ENCODE measurements at regions not wholly inside any gene's neighbourhood (a gene's known extent, or its start where the extent isn't known, plus 50 kb on each side); places are given as distances from the start of the nearest gene placed in this dataset.

DNA sequence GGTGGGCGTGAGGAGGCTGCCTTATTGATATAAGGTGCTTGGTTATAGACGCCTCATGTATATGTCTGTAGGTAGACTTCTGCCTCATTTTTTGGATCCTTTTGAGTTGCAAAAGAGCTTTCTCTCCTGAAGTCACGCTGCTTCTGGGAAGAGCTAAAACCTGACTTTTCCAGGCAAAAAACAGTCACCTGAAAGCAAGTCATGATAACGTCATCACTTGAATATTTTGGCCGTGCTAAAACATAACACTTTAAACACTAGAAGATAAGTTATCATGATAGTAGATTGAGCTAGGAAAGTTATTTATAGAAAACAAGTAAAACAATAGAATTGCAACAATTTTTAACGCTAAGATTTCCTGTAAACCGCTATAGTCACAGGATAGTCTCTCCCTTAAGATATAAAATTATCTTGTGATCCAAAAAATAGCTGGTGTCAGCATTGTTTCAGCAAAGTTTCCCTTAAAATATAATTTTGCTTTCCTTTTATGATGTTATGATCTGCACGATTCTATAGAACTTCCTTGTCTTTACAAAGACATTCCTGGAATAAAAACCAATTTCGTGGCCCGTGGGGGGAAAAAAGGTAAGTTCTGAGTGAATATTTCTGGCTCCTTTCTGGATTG lies 69.0 kb upstream of the AKAP12 start:
- H3K4me1 ChIP-seq (ENCODE audit: control insufficient read depth in 1 of 2, extremely low read depth in 1 of 2, insufficient read depth in 2 of 2, low read length in 2 of 2) = no peaks in the 10 kb centered on the region
- H3K4me3 Mint-ChIP-seq = no peak overlapping the region
- DNase-seq = no peak
- peaks cover 0 to 5% of the 10 kb centered on the region in 2 experiments for H3K27me3 ChIP-seq (replicated peaks in 1 of 2; ENCODE audit: control insufficient read depth in 2 of 2, extremely low read depth in 1 of 2, insufficient read depth in 2 of 2, low read length in 1 of 2)
- POLR2A ChIA-PET = interaction anchor here in 1 of 2 donors (0.5 kb wide), 1 partner anchor 601 kb away, joined by 3 read pairs; no protein-coding TSS in a partner anchor
- no peak for ATAC-seq (replicated peaks in 1 of 4)
- no peak overlapping the region for H3K4me3 ChIP-seq (ENCODE audit: control insufficient read depth in 1 of 2, extremely low read depth in 1 of 2, low read length in 1 of 2)
- H3K36me3 ChIP-seq (ENCODE audit: control insufficient read depth in 2 of 2, extremely low read depth in 1 of 2, insufficient read depth in 1 of 2, low read length in 1 of 2) = no peaks in the 10 kb centered on the region
- H3K4me1 Mint-ChIP-seq = no peaks in the 10 kb centered on the region
- peaks cover 8 to 12% of the 10 kb centered on the region in 2 donors for H3K27me3 Mint-ChIP-seq
- H3K27ac Mint-ChIP-seq = no peak overlapping the region
- H3K36me3 Mint-ChIP-seq = no peaks in the 10 kb centered on the region
- H3K9me3 ChIP-seq = no peaks in the 10 kb centered on the region
- H3K27ac ChIP-seq (ENCODE audit: low read length) = no peak overlapping the region
- H3K9me3 Mint-ChIP-seq = no peaks in the 10 kb centered on the region
- CTCF ChIA-PET = interaction anchor here in 1 of 2 donors (0.5 kb wide), 1 partner anchor 101 kb away, joined by 4 read pairs; no protein-coding TSS in a partner anchor
- WGBS (ENCODE audit: insufficient coverage) = 90% methylated on average over 3 of the region's 10 CpGs

DNA sequence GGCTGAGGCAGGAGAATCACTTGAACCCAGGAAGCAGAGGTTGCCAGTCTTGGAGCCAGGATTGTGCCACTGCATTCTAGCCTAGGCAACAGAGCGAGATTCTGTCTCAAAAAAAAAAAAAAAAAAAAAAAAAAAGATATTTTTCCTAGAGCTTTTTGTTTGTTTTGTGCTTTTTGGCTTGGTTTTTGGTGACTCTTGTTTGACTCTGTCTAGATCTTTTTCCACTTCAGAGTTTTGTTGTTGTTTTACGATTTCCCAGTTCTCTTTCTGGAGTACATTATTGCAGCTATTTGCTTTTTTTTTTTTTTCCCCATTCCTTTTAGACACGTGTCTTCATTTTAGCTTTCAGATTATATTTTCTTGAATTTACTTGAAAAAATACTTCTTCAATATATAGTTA lies 67.0 kb upstream of the AKAP12 start:
- ATAC-seq (replicated peaks in 1 of 4) = no peak
- Mint-ChIP-seq H3K9me3 (no peaks in the 10 kb centered on the region), H3K27ac (no peak overlapping the region), H3K27me3 (peaks cover 13 to 20% of the 10 kb centered on the region in 2 donors), H3K36me3 (no peaks in the 10 kb centered on the region), H3K4me1 (no peaks in the 10 kb centered on the region), H3K4me3 (no peak overlapping the region)
- H3K4me3 ChIP-seq (ENCODE audit: control insufficient read depth in 1 of 2, extremely low read depth in 1 of 2, low read length in 1 of 2) = no peak overlapping the region
- H3K4me1 ChIP-seq (ENCODE audit: control insufficient read depth in 1 of 2, extremely low read depth in 1 of 2, insufficient read depth in 2 of 2, low read length in 2 of 2) = no peaks in the 10 kb centered on the region
- peaks cover 0 to 5% of the 10 kb centered on the region in 2 experiments for H3K27me3 ChIP-seq (replicated peaks in 1 of 2; ENCODE audit: control insufficient read depth in 2 of 2, extremely low read depth in 1 of 2, insufficient read depth in 2 of 2, low read length in 1 of 2)
- H3K9me3 ChIP-seq = no peaks in the 10 kb centered on the region
- H3K27ac ChIP-seq (ENCODE audit: low read length) = no peak overlapping the region
- POLR2A ChIA-PET = no interaction called here
- no CpG with 5 or more reads among the region's 3 CpGs for WGBS (ENCODE audit: insufficient coverage)
- H3K36me3 ChIP-seq (ENCODE audit: control insufficient read depth in 2 of 2, extremely low read depth in 1 of 2, insufficient read depth in 1 of 2, low read length in 1 of 2) = no peaks in the 10 kb centered on the region
- DNase-seq = no peak
- CTCF ChIA-PET = interaction anchor here in 1 of 2 donors (0.7 kb wide), 2 partner anchors 36 to 157 kb away, joined by 4 to 5 read pairs; no protein-coding TSS in a partner anchor

DNA sequence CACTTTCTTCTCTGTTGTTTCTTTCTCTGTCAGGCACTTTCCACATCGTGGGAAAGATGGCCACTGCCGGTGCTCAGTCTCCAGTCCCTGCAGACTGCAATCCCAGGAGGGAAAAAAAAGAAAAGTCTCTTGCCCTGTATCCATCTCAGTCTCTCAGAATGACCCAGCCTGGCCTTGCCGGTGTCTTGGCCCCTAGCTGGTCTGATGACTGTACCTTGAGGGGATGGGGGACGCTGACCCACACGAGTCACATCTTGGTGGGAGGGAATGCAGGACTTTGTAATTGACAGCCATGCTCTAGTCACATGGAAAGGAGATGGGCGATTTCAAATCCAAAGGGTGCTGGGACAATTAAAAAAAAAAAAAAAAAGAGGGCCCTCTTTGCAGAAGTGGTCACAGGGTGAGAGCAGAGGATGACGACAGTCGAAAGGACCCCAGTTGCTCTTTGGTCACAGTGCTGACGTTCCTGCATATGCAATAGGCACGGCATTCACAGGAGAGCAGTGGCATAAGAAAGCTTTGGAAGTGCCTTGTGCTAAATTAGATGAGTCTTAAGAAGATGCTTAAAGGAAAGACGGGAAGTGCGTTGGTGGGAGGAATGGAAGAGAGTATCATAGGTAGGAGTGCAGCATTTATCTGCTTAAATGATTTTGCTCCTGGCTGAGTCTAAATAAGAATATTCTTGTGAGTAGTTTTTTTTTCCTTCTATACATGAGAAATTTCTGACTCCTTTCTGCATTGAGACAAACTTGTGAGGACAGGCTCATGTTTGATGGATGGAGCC lies 63.9 kb upstream of the AKAP12 start:
- no peaks in the 10 kb centered on the region for H3K9me3 ChIP-seq
- Mint-ChIP-seq H3K4me1 (no peaks in the 10 kb centered on the region), H3K4me3 (no peak overlapping the region), H3K36me3 (no peaks in the 10 kb centered on the region), H3K27ac (peak overlapping the region in 1 of 2 donors; percentile 13), H3K9me3 (no peaks in the 10 kb centered on the region), H3K27me3 (peaks cover 9 to 31% of the 10 kb centered on the region in 2 donors)
- H3K27me3 ChIP-seq (replicated peaks in 1 of 2; ENCODE audit: control insufficient read depth in 2 of 2, extremely low read depth in 1 of 2, insufficient read depth in 2 of 2, low read length in 1 of 2) = peaks cover 0 to 2% of the 10 kb centered on the region in 2 experiments
- CTCF ChIA-PET = no interaction called here
- ATAC-seq (replicated peaks in 1 of 4) = no peak
- H3K4me1 ChIP-seq (ENCODE audit: control insufficient read depth in 1 of 2, extremely low read depth in 1 of 2, insufficient read depth in 2 of 2, low read length in 2 of 2) = no peaks in the 10 kb centered on the region
- DNase-seq = no peak
- no peak overlapping the region for H3K4me3 ChIP-seq (ENCODE audit: control insufficient read depth in 1 of 2, extremely low read depth in 1 of 2, low read length in 1 of 2)
- POLR2A ChIA-PET = no interaction called here
- no peaks in the 10 kb centered on the region for H3K36me3 ChIP-seq (ENCODE audit: control insufficient read depth in 2 of 2, extremely low read depth in 1 of 2, insufficient read depth in 1 of 2, low read length in 1 of 2)
- WGBS (ENCODE audit: insufficient coverage) = 72% methylated on average over 3 of the region's 12 CpGs
- H3K27ac ChIP-seq (ENCODE audit: low read length) = no peak overlapping the region

DNA sequence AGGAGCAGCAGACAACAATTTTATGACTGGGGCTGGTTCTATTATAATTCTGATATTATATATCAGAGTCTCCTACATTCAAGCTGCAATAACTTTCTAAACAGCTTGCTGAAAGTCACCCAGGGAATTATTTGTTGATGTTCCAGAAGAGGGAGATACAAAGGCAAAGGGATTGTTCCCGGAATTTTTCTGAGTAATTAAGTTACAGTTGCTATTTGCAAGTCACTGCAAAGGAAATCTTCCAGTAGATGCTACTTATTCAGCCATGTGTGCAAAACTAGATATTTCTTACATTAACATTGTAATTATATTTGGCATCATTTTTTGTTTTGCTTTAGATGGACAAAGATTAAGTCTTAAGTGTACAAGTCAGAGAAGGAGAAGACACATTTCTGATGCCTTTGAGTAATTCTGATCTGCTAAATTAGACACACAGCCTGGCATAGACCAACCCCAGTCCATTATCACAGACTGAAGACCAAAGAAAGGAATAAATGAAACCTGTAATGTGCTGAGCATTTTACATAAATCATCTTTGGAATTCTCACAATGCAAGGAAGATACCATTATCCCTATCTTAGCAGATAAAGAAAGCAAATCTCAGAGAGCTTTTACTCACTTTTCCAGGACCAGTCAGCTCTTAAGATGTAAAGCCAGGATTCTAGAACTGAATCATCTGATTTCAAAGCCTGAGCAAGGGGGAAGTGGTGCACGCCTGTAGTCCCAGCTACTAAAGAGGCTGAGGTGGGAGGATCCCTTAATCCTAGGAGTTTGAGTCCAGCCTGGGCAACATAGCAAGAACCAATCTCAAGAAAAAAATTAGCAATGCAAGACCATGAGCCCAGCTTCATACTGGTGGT lies 62.6 kb upstream of the AKAP12 start:
- Histone ChIP-seq H3K36me3 (ENCODE audit: control insufficient read depth in 2 of 2, extremely low read depth in 1 of 2, insufficient read depth in 1 of 2, low read length in 1 of 2) (no peaks in the 10 kb centered on the region), H3K27me3 (replicated peaks in 1 of 2; ENCODE audit: control insufficient read depth in 2 of 2, extremely low read depth in 1 of 2, insufficient read depth in 2 of 2, low read length in 1 of 2) (peaks cover 0 to 2% of the 10 kb centered on the region in 2 experiments), H3K4me3 (ENCODE audit: control insufficient read depth in 1 of 2, extremely low read depth in 1 of 2, low read length in 1 of 2) (no peak overlapping the region), H3K4me1 (ENCODE audit: control insufficient read depth in 1 of 2, extremely low read depth in 1 of 2, insufficient read depth in 2 of 2, low read length in 2 of 2) (no peaks in the 10 kb centered on the region), H3K9me3 (no peaks in the 10 kb centered on the region), H3K27ac (ENCODE audit: low read length) (no peak overlapping the region)
- peaks cover 9 to 31% of the 10 kb centered on the region in 2 donors for H3K27me3 Mint-ChIP-seq
- no peaks in the 10 kb centered on the region for H3K4me1 Mint-ChIP-seq
- no peaks in the 10 kb centered on the region for H3K36me3 Mint-ChIP-seq
- CTCF ChIA-PET = no interaction called here
- no peak overlapping the region for H3K4me3 Mint-ChIP-seq
- ATAC-seq (replicated peaks in 1 of 4) (no peak), DNase-seq (no peak)
- no peak overlapping the region for H3K27ac Mint-ChIP-seq
- no peaks in the 10 kb centered on the region for H3K9me3 Mint-ChIP-seq
- POLR2A ChIA-PET = no interaction called here
- no CpG with 5 or more reads among the region's 2 CpGs for WGBS (ENCODE audit: insufficient coverage)

DNA sequence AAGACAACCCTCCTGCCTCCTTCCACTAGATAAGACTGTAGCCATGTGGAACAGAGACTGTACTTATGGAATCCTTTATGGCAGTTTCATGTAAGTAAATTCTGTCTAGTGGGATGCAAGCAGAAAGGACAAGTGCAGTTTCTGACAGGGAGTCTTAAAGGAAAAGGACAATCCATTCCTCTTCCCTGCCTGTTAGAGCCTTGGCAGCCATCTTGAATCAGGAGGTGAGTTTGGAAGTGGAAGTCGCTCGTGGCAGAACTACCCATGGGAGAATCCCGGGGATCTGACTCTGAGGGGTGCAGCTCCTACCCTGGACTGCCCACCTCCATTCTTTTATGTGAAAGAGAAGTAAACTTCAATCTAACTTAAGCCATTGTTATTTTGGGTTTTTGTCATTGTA lies 61.4 kb upstream of the AKAP12 start:
- Mint-ChIP-seq H3K27ac (no peak overlapping the region), H3K9me3 (peaks cover 0 to 3% (median 0%) of the 10 kb centered on the region in 3 donors), H3K27me3 (peaks cover 9 to 31% of the 10 kb centered on the region in 2 donors), H3K4me1 (no peaks in the 10 kb centered on the region), H3K36me3 (no peaks in the 10 kb centered on the region), H3K4me3 (no peak overlapping the region)
- DNase-seq = no peak
- ChIA-PET POLR2A (no interaction called here), CTCF (no interaction called here)
- no peaks in the 10 kb centered on the region for H3K36me3 ChIP-seq (ENCODE audit: control insufficient read depth in 2 of 2, extremely low read depth in 1 of 2, insufficient read depth in 1 of 2, low read length in 1 of 2)
- no peak for ATAC-seq (replicated peaks in 1 of 4)
- H3K4me3 ChIP-seq (ENCODE audit: control insufficient read depth in 1 of 2, extremely low read depth in 1 of 2, low read length in 1 of 2) = no peak overlapping the region
- peaks cover 0 to 2% of the 10 kb centered on the region in 2 experiments for H3K27me3 ChIP-seq (replicated peaks in 1 of 2; ENCODE audit: control insufficient read depth in 2 of 2, extremely low read depth in 1 of 2, insufficient read depth in 2 of 2, low read length in 1 of 2)
- no peaks in the 10 kb centered on the region for H3K4me1 ChIP-seq (ENCODE audit: control insufficient read depth in 1 of 2, extremely low read depth in 1 of 2, insufficient read depth in 2 of 2, low read length in 2 of 2)
- H3K9me3 ChIP-seq = no peaks in the 10 kb centered on the region
- no CpG with 5 or more reads among the region's 3 CpGs for WGBS (ENCODE audit: insufficient coverage)
- no peak overlapping the region for H3K27ac ChIP-seq (ENCODE audit: low read length)

DNA sequence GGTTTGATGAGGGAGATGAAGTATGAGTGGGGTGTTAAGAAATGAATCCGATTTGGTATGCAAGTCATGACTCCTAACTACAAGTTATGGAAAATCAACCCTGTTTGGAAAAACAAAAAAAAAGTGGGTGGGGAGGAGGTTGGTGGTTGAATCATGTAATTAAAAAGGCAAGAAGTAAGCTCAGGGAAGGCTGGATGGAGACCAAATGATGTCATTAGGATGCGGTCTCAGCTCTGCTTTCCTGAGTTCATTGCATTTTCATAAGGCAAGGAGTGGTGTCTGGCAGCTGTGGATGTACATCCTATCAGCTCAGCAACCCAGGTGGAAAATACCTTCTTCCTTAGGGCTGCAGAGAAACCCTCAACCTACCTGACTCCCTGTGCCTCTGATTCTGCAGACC lies 60.4 kb upstream of the AKAP12 start:
- DNase-seq (no peak), ATAC-seq (replicated peaks in 1 of 4) (no peak)
- Histone ChIP-seq H3K27me3 (replicated peaks in 1 of 2; ENCODE audit: control insufficient read depth in 2 of 2, extremely low read depth in 1 of 2, insufficient read depth in 2 of 2, low read length in 1 of 2) (no peaks in the 10 kb centered on the region), H3K4me3 (ENCODE audit: control insufficient read depth in 1 of 2, extremely low read depth in 1 of 2, low read length in 1 of 2) (no peak overlapping the region), H3K27ac (ENCODE audit: low read length) (no peak overlapping the region), H3K36me3 (ENCODE audit: control insufficient read depth in 2 of 2, extremely low read depth in 1 of 2, insufficient read depth in 1 of 2, low read length in 1 of 2) (no peaks in the 10 kb centered on the region), H3K4me1 (ENCODE audit: control insufficient read depth in 1 of 2, extremely low read depth in 1 of 2, insufficient read depth in 2 of 2, low read length in 2 of 2) (no peaks in the 10 kb centered on the region), H3K9me3 (no peaks in the 10 kb centered on the region)
- H3K27me3 Mint-ChIP-seq = peaks cover 9 to 31% of the 10 kb centered on the region in 2 donors
- no peak overlapping the region for H3K4me3 Mint-ChIP-seq
- ChIA-PET CTCF (no interaction called here), POLR2A (no interaction called here)
- no peaks in the 10 kb centered on the region for H3K4me1 Mint-ChIP-seq
- H3K27ac Mint-ChIP-seq = no peak overlapping the region
- H3K36me3 Mint-ChIP-seq = no peaks in the 10 kb centered on the region
- peaks cover 0 to 7% (median 5%) of the 10 kb centered on the region in 3 donors for H3K9me3 Mint-ChIP-seq
- 60% methylated on average over 1 of the region's 2 CpGs for WGBS (ENCODE audit: insufficient coverage)
